HT1080 (cell line): ENCODE measurements at regions not wholly inside any gene's neighbourhood (a gene's known extent, or its start where the extent isn't known, plus 50 kb on each side); places are given as distances from the start of the nearest gene placed in this dataset.

Experiments
- DNase-seq: peaks from one replicate; pipeline ENCODE4 v3.0.0-alpha.2; 2015; ENCODE audit warnings: low read depth

- DNase-seq: no peak
Measured at GRCh38 chr2:41718705-41719104, 329.1 kb upstream of the PKDCC start.

GRCh38 chr2:41719756-41720155 lies 328.1 kb upstream of the PKDCC start:
- DNase-seq: no peak

- DNase-seq: no peak
Measured at GRCh38 chr2:41720331-41721251, 327.2 kb upstream of the PKDCC start.

GRCh38 chr2:41722668-41723369 lies 325.0 kb upstream of the PKDCC start:
- no peak for DNase-seq

GRCh38 chr2:41723526-41723925 lies 324.3 kb upstream of the PKDCC start:
- no peak for DNase-seq

GRCh38 chr2:41724465-41724864 lies 323.4 kb upstream of the PKDCC start:
- no peak for DNase-seq

GRCh38 chr2:41725901-41726300 lies 321.9 kb upstream of the PKDCC start:
- no peak for DNase-seq

- no peak for DNase-seq
Measured at GRCh38 chr2:41726364-41726763, 321.5 kb upstream of the PKDCC start.

- DNase-seq: no peak
Measured at GRCh38 chr2:41727152-41727551, 320.7 kb upstream of the PKDCC start.

- DNase-seq: no peak
Measured at GRCh38 chr2:41727711-41728110, 320.1 kb upstream of the PKDCC start.

- no peak for DNase-seq
Measured at GRCh38 chr2:41728788-41729338, 319.0 kb upstream of the PKDCC start.

GRCh38 chr2:41729800-41730364 lies 317.9 kb upstream of the PKDCC start:
- no peak for DNase-seq

GRCh38 chr2:41735006-41735405 lies 312.8 kb upstream of the PKDCC start:
- no peak for DNase-seq

- no peak for DNase-seq
Measured at GRCh38 chr2:41735476-41735875, 312.3 kb upstream of the PKDCC start.

- peak; percentile 72 for DNase-seq
Measured at GRCh38 chr2:41736105-41736567, 311.7 kb upstream of the PKDCC start.

- no peak for DNase-seq
Measured at GRCh38 chr2:41736586-41736985, 311.2 kb upstream of the PKDCC start.

GRCh38 chr2:41737888-41738287 lies 309.9 kb upstream of the PKDCC start:
- no peak for DNase-seq

GRCh38 chr2:41741951-41742595 lies 305.7 kb upstream of the PKDCC start:
- DNase-seq: no peak

- no peak for DNase-seq
Measured at GRCh38 chr2:41743324-41743723, 304.5 kb upstream of the PKDCC start.

GRCh38 chr2:41750829-41751228 lies 297.0 kb upstream of the PKDCC start:
- no peak for DNase-seq

GRCh38 chr2:41759880-41760279 lies 287.9 kb upstream of the PKDCC start:
- DNase-seq: no peak
